Liver (tissue), 7 donors: ENCODE measurements at regions not wholly inside any gene's neighbourhood (a gene's known extent, or its start where the extent isn't known, plus 50 kb on each side); places are given as distances from the start of the nearest gene placed in this dataset.

Experiments used
- DNase-seq: peaks from one replicate; pipeline ENCODE4 v3.0.0-alpha.2; 2017; ENCODE audit warnings: low spot score
- H3K27ac ChIP-seq, 2 donors: one replicate each; pipeline ENCODE4 v1.7.0; 2013; ENCODE audit warnings: inconsistent platforms in 2 of 2, low read length in 2 of 2, control low read depth in 1 of 2, low read depth in 1 of 2, mild to moderate bottlenecking in 1 of 2
- H3K27me3 ChIP-seq, 4 donors: one replicate each; pipeline versions ENCODE4 v1.6.1 to v1.7.0; 2013; ENCODE audit warnings: low read length in 3 of 4, inconsistent platforms in 1 of 4, mild to moderate bottlenecking in 1 of 4, moderate library complexity in 1 of 4; ENCODE audit not compliant: control insufficient read depth in 4 of 4, insufficient read depth in 4 of 4
- H3K36me3 ChIP-seq, 4 donors: one replicate each; pipeline versions ENCODE4 v1.6.1 to v1.7.0; 2013; ENCODE audit warnings: low read length in 3 of 4, mild to moderate bottlenecking in 3 of 4, low read depth in 1 of 4, moderate library complexity in 1 of 4; ENCODE audit not compliant: control insufficient read depth in 4 of 4, insufficient read depth in 3 of 4
- H3K4me1 ChIP-seq, 4 donors: one replicate each; pipeline versions ENCODE4 v1.6.1 to v1.7.0; 2013; ENCODE audit warnings: low read length in 3 of 4, mild to moderate bottlenecking in 3 of 4, moderate library complexity in 1 of 4; ENCODE audit not compliant: control insufficient read depth in 4 of 4, insufficient read depth in 4 of 4
- H3K4me3 ChIP-seq, 3 donors: one replicate each; pipeline versions ENCODE4 v1.6.1 to v1.7.0; 2013; ENCODE audit warnings: low read length in 3 of 3, control low read depth in 1 of 3, low read depth in 1 of 3, mild to moderate bottlenecking in 1 of 3
- H3K9ac ChIP-seq, 2 donors: one replicate each; pipeline ENCODE4 v1.7.0; 2013; ENCODE audit warnings: low read length in 2 of 2, mild to moderate bottlenecking in 2 of 2, moderate library complexity in 2 of 2, control low read depth in 1 of 2, low read depth in 1 of 2
- H3K9me3 ChIP-seq, 4 donors: one replicate each; pipeline versions ENCODE4 v1.6.1 to v1.7.0; 2013; ENCODE audit warnings: low read length in 3 of 4; ENCODE audit not compliant: control insufficient read depth in 4 of 4
- ATF3 ChIP-seq: IDR thresholded peaks from 2 replicates; pipeline ENCODE4 v1.6.1; 2016; ENCODE audit warnings: antibody characterized with exemption
- EGR1 ChIP-seq, 2 donors: IDR thresholded peaks; 2 replicates each; pipeline ENCODE4 v1.6.1; 2016 to 2018; ENCODE audit warnings: antibody characterized with exemption in 2 of 2, low read depth in 2 of 2
- FOXA1 ChIP-seq: IDR thresholded peaks from 2 replicates; pipeline ENCODE4 v1.6.1; 2016; ENCODE audit warnings: antibody characterized with exemption
- FOXA2 ChIP-seq: IDR thresholded peaks from 2 replicates; pipeline ENCODE4 v1.6.1; 2016; ENCODE audit warnings: antibody characterized with exemption
- GABPA ChIP-seq, 2 donors: IDR thresholded peaks in 1 of 2; conservative IDR thresholded peaks in 1 of 2; 2 replicates each; pipeline ENCODE4 v1.6.1; 2016; ENCODE audit warnings: antibody characterized with exemption in 2 of 2, mild to moderate bottlenecking in 1 of 2, moderate library complexity in 1 of 2
- HNF4A ChIP-seq, 2 donors: conservative IDR thresholded peaks; 2 replicates each; pipeline ENCODE4 v1.6.1; 2016; ENCODE audit warnings: antibody characterized with exemption in 2 of 2, mild to moderate bottlenecking in 2 of 2
- HNF4G ChIP-seq: IDR thresholded peaks from 2 replicates; pipeline ENCODE4 v1.6.1; 2016; ENCODE audit warnings: antibody characterized with exemption
- JUND ChIP-seq, 2 donors: IDR thresholded peaks; 2 replicates each; pipeline ENCODE4 v1.6.1; 2016; ENCODE audit warnings: antibody characterized with exemption in 2 of 2
- MAX ChIP-seq: IDR thresholded peaks from 2 replicates; pipeline ENCODE4 v1.6.1; 2016; ENCODE audit warnings: antibody characterized with exemption
- NR2F2 ChIP-seq: IDR thresholded peaks from 2 replicates; pipeline ENCODE4 v1.6.1; 2016; ENCODE audit warnings: antibody characterized with exemption
- RAD21 ChIP-seq, 2 donors: IDR thresholded peaks; 2 replicates each; pipeline ENCODE4 v1.6.1; 2016; ENCODE audit warnings: antibody characterized with exemption in 2 of 2, mild to moderate bottlenecking in 2 of 2
- REST ChIP-seq: IDR thresholded peaks from 2 replicates; pipeline ENCODE4 v1.6.1; 2016; ENCODE audit warnings: antibody characterized with exemption, mild to moderate bottlenecking
- RXRA ChIP-seq, 2 donors: IDR thresholded peaks; 2 replicates each; pipeline ENCODE4 v1.6.1; 2017 to 2018; ENCODE audit warnings: antibody characterized with exemption in 2 of 2, mild to moderate bottlenecking in 1 of 2
- SP1 ChIP-seq: IDR thresholded peaks from 2 replicates; pipeline ENCODE4 v1.6.1; 2018; ENCODE audit warnings: antibody characterized with exemption, mild to moderate bottlenecking
- TAF1 ChIP-seq: conservative IDR thresholded peaks from 2 replicates; pipeline ENCODE4 v1.6.1; 2016; ENCODE audit warnings: antibody characterized with exemption, mild to moderate bottlenecking
- YY1 ChIP-seq: IDR thresholded peaks from 2 replicates; pipeline ENCODE4 v1.6.1; 2016; ENCODE audit warnings: antibody characterized with exemption, mild to moderate bottlenecking
- ZBTB33 ChIP-seq: IDR thresholded peaks from 2 replicates; pipeline ENCODE4 v1.6.1; 2016; ENCODE audit warnings: antibody characterized with exemption
- WGBS: extraction: QIAGEN DNeasy Blood & Tissue Kit; methylation state at CpG from one replicate; pipeline ENCODE4 v1.1.7; 2013; 5-methylcytosine and 5-hydroxymethylcytosine counted together
- donor health status: healthy.
- donor health status: healthy.
- donor health status: healthy.
- donor health status: healthy.

- no peaks in the 10 kb centered on the region for H3K36me3 ChIP-seq
- WGBS: 90% methylated on average over 1 of the region's 1 CpG
Measured at GRCh38 chr18:28409811-28410210, 232.9 kb upstream of the CDH2 start.

GRCh38 chr18:28408528-28408927, 231.6 kb upstream of the CDH2 start:
- WGBS: 45% methylated on average over 2 of the region's 2 CpGs
- Histone ChIP-seq H3K27me3 (no peaks in the 10 kb centered on the region), H3K27ac (no peak overlapping the region), H3K4me3 (no peak overlapping the region), H3K9ac (no peak overlapping the region), H3K9me3 (no peaks in the 10 kb centered on the region), H3K4me1 (no peaks in the 10 kb centered on the region), H3K36me3 (no peaks in the 10 kb centered on the region)
- no peak for TF ChIP-seq GABPA (IDR thresholded peaks at IDR 0.05 in 1 of 2, conservative IDR thresholded peaks at IDR 0.05 in 1 of 2)
- no peak for TF ChIP-seq FOXA1
- TF ChIP-seq RAD21 (IDR thresholded peaks at IDR 0.05): no peak
- TF ChIP-seq NR2F2: no peak
- TF ChIP-seq YY1: no peak
- no peak for TF ChIP-seq JUND (IDR thresholded peaks at IDR 0.05)
- no peak for TF ChIP-seq REST
- TF ChIP-seq ZBTB33: no peak
- TF ChIP-seq ATF3: no peak
- TF ChIP-seq SP1: no peak
- no peak for TF ChIP-seq FOXA2
- no peak for TF ChIP-seq MAX
- TF ChIP-seq HNF4A (conservative IDR thresholded peaks at IDR 0.05): no peak
- TF ChIP-seq RXRA (IDR thresholded peaks at IDR 0.05): no peak
- TF ChIP-seq HNF4G: no peak
- TF ChIP-seq EGR1 (IDR thresholded peaks at IDR 0.05; ENCODE audit: low read depth in 2 of 2): no peak
- TF ChIP-seq TAF1: no peak
- DNase-seq: no peak

More at GRCh38 chr18:28409811-28410210, 232.9 kb upstream of the CDH2 start:
- no peak overlapping the region for H3K27ac ChIP-seq
- H3K4me3 ChIP-seq: no peak overlapping the region
- no peak overlapping the region for H3K9ac ChIP-seq
- no peaks in the 10 kb centered on the region for H3K4me1 ChIP-seq
- H3K9me3 ChIP-seq: no peaks in the 10 kb centered on the region
- no peaks in the 10 kb centered on the region for H3K27me3 ChIP-seq
- DNase-seq: no peak
- TF ChIP-seq HNF4G: no peak
